ENCODE measurements at regions not wholly inside any gene's neighbourhood (a gene's known extent, or its start where the extent isn't known, plus 50 kb on each side); places are given as distances from the start of the nearest gene placed in this dataset.
"Not testable (repeated sequence)": the region's sequence is repeated elsewhere in the genome, so short reads cannot be mapped to it uniquely, and the experiment has no call there.

DNA sequence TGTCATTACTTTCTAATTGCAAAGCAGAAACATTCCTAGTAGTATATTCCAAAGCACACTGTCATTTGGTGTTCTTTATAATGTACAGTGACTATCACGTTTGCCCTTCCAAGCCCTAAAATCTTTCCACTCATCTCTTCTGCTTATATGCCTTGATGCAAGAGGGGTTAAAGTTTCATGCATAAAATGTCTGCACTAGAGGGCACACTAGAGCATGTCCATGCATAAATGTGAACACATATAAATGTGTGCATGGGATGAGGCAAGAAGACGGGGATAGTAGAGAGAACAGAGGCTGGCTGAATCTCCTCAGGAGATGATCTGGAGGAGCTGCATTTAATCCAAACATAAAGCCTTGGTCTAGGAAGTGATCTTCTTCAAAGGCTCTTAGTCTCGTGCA is 352.8 kb downstream of the BCL2L11 start:
- TF ChIP-seq, protein P1, sequence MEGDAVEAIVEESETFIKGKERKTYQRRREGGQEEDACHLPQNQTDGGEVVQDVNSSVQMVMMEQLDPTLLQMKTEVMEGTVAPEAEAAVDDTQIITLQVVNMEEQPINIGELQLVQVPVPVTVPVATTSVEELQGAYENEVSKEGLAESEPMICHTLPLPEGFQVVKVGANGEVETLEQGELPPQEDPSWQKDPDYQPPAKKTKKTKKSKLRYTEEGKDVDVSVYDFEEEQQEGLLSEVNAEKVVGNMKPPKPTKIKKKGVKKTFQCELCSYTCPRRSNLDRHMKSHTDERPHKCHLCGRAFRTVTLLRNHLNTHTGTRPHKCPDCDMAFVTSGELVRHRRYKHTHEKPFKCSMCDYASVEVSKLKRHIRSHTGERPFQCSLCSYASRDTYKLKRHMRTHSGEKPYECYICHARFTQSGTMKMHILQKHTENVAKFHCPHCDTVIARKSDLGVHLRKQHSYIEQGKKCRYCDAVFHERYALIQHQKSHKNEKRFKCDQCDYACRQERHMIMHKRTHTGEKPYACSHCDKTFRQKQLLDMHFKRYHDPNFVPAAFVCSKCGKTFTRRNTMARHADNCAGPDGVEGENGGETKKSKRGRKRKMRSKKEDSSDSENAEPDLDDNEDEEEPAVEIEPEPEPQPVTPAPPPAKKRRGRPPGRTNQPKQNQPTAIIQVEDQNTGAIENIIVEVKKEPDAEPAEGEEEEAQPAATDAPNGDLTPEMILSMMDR (conservative IDR thresholded peaks at IDR 0.05; ENCODE audit: low read length), result peak; percentile 57; the same call in 1 of the 2 replicates
- TF ChIP-seq EZH2phosphoT487 (IDR thresholded peaks at IDR 0.05; ENCODE audit: borderline replicate concordance, low read depth, low read length), result not testable (repeated sequence)
